ENCODE measurements at regions not wholly inside any gene's neighbourhood (a gene's known extent, or its start where the extent isn't known, plus 50 kb on each side); places are given as distances from the start of the nearest gene placed in this dataset.

- intact Hi-C loops (cut with micrococcal nuclease; ENCODE audit: unreplicated experiment) (no loop called here), in situ Hi-C loops (cut with MboI) (no loop called here)
- no peak for TF ChIP-seq MXI1 (IDR thresholded peaks at IDR 0.05; ENCODE audit: low read depth, low read length)
- no peak for TF ChIP-seq ZNF207 (IDR thresholded peaks at IDR 0.05; ENCODE audit: borderline replicate concordance)
- TF ChIP-seq LARP7 (IDR thresholded peaks at IDR 0.05): no peak
- TF ChIP-seq BCL11A (IDR thresholded peaks at IDR 0.05; ENCODE audit: low read depth, low read length): no peak
- no peak for TF ChIP-seq SUPT20H (IDR thresholded peaks at IDR 0.05; ENCODE audit: borderline replicate concordance, control insufficient read depth, low read depth, low read length)
- no peak for TF ChIP-seq CREM (IDR thresholded peaks at IDR 0.05; ENCODE audit: low read depth)
- H3K4me3 ChIP-seq: no peak overlapping the region
- ChIA-PET RAD21 (ENCODE audit: unreplicated experiment) (no interaction called here), POLR2A (no interaction called here), CTCF (no interaction called here), SMC1A (ENCODE audit: uncharacterized antibody, unreplicated experiment) (interaction anchor here (1.5 kb wide), 1 partner anchor 13 kb away, joined by 3 read pairs; no protein-coding TSS in a partner anchor)
- no peaks in the 10 kb centered on the region for H3K9me3 ChIP-seq (replicated peaks; ENCODE audit: control insufficient read depth, insufficient read depth, low read length)
- H3K4me2 ChIP-seq (ENCODE audit: control insufficient read depth, insufficient read depth): no peak overlapping the region
- 22% methylated on average over 4 of the region's 4 CpGs for WGBS (ENCODE audit: insufficient coverage, insufficient replicate concordance, low lambda C conversion rate, missing lambda C conversion rate)
- no peaks in the 10 kb centered on the region for H3K36me3 ChIP-seq (ENCODE audit: control insufficient read depth in 2 of 2, insufficient read depth in 2 of 2, low read length in 1 of 2)
- ATAC-seq (no peak), FAIRE-seq (no peak), DNase-seq (ENCODE audit: low read depth, low spot score) (no peak)
- H3K79me2 ChIP-seq (ENCODE audit: control insufficient read depth, insufficient read depth, low read length): no peaks in the 10 kb centered on the region
- no peak overlapping the region for H3K9ac ChIP-seq (ENCODE audit: control insufficient read depth, insufficient read depth, low read length)
- no peaks in the 10 kb centered on the region for H4K20me1 ChIP-seq (ENCODE audit: control insufficient read depth, insufficient read depth)
- BruUV-seq (replicated peaks): no TSS peak
- no peak overlapping the region for H3K27ac ChIP-seq (ENCODE audit: control insufficient read depth, insufficient read depth)
- no peak overlapping the region for H2AFZ ChIP-seq (ENCODE audit: control insufficient read depth, low read depth, low read length)
- H3K27me3 ChIP-seq (replicated peaks in 1 of 2; ENCODE audit: control insufficient read depth in 2 of 2, insufficient read depth in 2 of 2, low read length in 1 of 2): no peaks in the 10 kb centered on the region
- H3K4me1 ChIP-seq (ENCODE audit: control insufficient read depth, insufficient read depth, low read length): no peaks in the 10 kb centered on the region
These were observed 98.5 kb upstream of the ROBO2 start for GRCh38 chr3:76941376-76941775.

- SMC1A ChIA-PET (ENCODE audit: uncharacterized antibody, unreplicated experiment): no interaction called here
- Histone ChIP-seq H3K9ac (ENCODE audit: control insufficient read depth, insufficient read depth, low read length) (no peak overlapping the region), H3K9me3 (replicated peaks; ENCODE audit: control insufficient read depth, insufficient read depth, low read length) (no peaks in the 10 kb centered on the region), H2AFZ (ENCODE audit: control insufficient read depth, low read depth, low read length) (no peak overlapping the region), H4K20me1 (ENCODE audit: control insufficient read depth, insufficient read depth) (no peaks in the 10 kb centered on the region), H3K27ac (ENCODE audit: control insufficient read depth, insufficient read depth) (no peak overlapping the region), H3K36me3 (ENCODE audit: control insufficient read depth in 2 of 2, insufficient read depth in 2 of 2, low read length in 1 of 2) (no peaks in the 10 kb centered on the region), H3K4me1 (ENCODE audit: control insufficient read depth, insufficient read depth, low read length) (no peaks in the 10 kb centered on the region), H3K79me2 (ENCODE audit: control insufficient read depth, insufficient read depth, low read length) (no peaks in the 10 kb centered on the region), H3K4me2 (ENCODE audit: control insufficient read depth, insufficient read depth) (no peak overlapping the region), H3K27me3 (replicated peaks in 1 of 2; ENCODE audit: control insufficient read depth in 2 of 2, insufficient read depth in 2 of 2, low read length in 1 of 2) (no peaks in the 10 kb centered on the region), H3K4me3 (no peak overlapping the region)
- WGBS (ENCODE audit: insufficient coverage, insufficient replicate concordance, low lambda C conversion rate, missing lambda C conversion rate): 79% methylated on average over 2 of the region's 2 CpGs
- no peak for FAIRE-seq
- BruUV-seq (replicated peaks): no TSS peak
- CTCF ChIA-PET: no interaction called here
- RAD21 ChIA-PET (ENCODE audit: unreplicated experiment): no interaction called here
- no peak for DNase-seq (ENCODE audit: low read depth, low spot score)
- in situ Hi-C loops (cut with MboI) (no loop called here), intact Hi-C loops (cut with micrococcal nuclease; ENCODE audit: unreplicated experiment) (no loop called here)
- ATAC-seq: no peak
- POLR2A ChIA-PET: no interaction called here
- TF ChIP-seq WRNIP1 (IDR thresholded peaks at IDR 0.05; ENCODE audit: borderline replicate concordance, low read depth, low read length) (no peak), HCFC1 (IDR thresholded peaks at IDR 0.05; ENCODE audit: low read length) (no peak), SUPT20H (IDR thresholded peaks at IDR 0.05; ENCODE audit: borderline replicate concordance, control insufficient read depth, low read depth, low read length) (no peak), DPF2 (IDR thresholded peaks at IDR 0.05) (no peak), IRF3 (IDR thresholded peaks at IDR 0.05) (no peak), EZH2 (IDR thresholded peaks at IDR 0.05; ENCODE audit: borderline replicate concordance, control insufficient read depth, low read depth, low read length) (no peak), IRF5 (IDR thresholded peaks at IDR 0.05; ENCODE audit: borderline replicate concordance) (no peak), ZBTB4 (CRISPR knock-in tag; IDR thresholded peaks at IDR 0.05) (no peak), RB1 (IDR thresholded peaks at IDR 0.05; ENCODE audit: borderline replicate concordance) (no peak)
These were observed 97.8 kb upstream of the ROBO2 start for GRCh38 chr3:76942101-76942500.
